OCI-LY7 (cell line): ENCODE measurements at regions not wholly inside any gene's neighbourhood (a gene's known extent, or its start where the extent isn't known, plus 50 kb on each side); places are given as distances from the start of the nearest gene placed in this dataset.

Source experiments
- EZH2phosphoT487 ChIP-seq: fragments of 200-600 bp; sonication (generic); IDR thresholded peaks from 2 replicates; pipeline ENCODE4 v1.6.1; 2018; ENCODE audit warnings: low read depth, borderline replicate concordance, mild to moderate bottlenecking, mixed run types, antibody characterized with exemption, low read length, moderate library complexity, mixed read lengths
- TF ChIP-seq, protein P1 (sequence below): fragments of 200-600 bp; sonication (generic); conservative IDR thresholded peaks from 2 replicates; pipeline ENCODE4 v1.5.1; 2014; ENCODE audit warnings: mild to moderate bottlenecking, antibody characterized with exemption, low read length, moderate library complexity, mixed read lengths

DNA sequence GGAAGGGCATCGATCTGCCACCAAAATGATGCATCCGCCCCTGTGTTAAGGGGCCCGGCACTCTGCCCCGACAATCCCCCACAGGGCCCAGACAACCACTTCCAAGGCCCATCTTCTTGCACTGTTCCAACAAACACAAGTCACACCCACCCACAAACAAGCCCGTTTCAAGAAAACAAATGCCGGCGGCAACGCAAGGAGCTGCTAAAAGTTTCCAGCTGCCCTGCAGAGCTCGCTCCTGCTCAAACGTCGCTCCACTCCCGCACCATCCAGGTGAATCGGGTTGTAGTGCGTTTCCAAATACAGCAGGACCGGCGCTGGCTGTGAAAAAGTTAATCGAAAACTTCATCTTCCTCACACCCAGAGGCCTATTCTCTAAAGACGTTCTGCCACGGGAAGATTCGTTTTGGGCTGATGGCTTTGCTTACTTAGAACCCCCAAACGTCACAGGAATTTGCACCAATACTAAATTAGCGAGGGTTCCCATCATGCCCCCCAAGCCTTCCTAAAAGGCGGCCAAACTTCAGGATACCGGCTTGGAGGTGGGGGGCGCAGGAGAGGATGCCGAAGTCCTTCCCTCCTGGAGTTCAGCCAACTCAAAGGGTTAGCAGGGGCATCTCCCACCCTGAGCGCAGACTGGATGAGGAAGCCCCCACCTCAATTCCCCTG lies 107.4 kb upstream of the DOCK9 start:
- TF ChIP-seq, protein P1, sequence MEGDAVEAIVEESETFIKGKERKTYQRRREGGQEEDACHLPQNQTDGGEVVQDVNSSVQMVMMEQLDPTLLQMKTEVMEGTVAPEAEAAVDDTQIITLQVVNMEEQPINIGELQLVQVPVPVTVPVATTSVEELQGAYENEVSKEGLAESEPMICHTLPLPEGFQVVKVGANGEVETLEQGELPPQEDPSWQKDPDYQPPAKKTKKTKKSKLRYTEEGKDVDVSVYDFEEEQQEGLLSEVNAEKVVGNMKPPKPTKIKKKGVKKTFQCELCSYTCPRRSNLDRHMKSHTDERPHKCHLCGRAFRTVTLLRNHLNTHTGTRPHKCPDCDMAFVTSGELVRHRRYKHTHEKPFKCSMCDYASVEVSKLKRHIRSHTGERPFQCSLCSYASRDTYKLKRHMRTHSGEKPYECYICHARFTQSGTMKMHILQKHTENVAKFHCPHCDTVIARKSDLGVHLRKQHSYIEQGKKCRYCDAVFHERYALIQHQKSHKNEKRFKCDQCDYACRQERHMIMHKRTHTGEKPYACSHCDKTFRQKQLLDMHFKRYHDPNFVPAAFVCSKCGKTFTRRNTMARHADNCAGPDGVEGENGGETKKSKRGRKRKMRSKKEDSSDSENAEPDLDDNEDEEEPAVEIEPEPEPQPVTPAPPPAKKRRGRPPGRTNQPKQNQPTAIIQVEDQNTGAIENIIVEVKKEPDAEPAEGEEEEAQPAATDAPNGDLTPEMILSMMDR = no peak
- no peak for TF ChIP-seq EZH2phosphoT487
